ENCODE measurements at regions not wholly inside any gene's neighbourhood (a gene's known extent, or its start where the extent isn't known, plus 50 kb on each side); places are given as distances from the start of the nearest gene placed in this dataset.

- no peaks in the 10 kb centered on the region for H3K36me3 ChIP-seq (ENCODE audit: insufficient read depth)
- DNase-seq (ENCODE audit: extremely low spot score), result no peak
- 83% methylated on average over 4 of the region's 4 CpGs for WGBS
- H3K4me3 ChIP-seq (ENCODE audit: low read depth, low read length), result no peak overlapping the region
- no peak overlapping the region for H3K27ac ChIP-seq (ENCODE audit: low read depth)
- no peaks in the 10 kb centered on the region for H3K4me1 ChIP-seq (ENCODE audit: insufficient read depth)
Observed at GRCh38 chr2:67945056-67945455, 117.7 kb downstream of the C1D start.

GRCh38 chr2:67945940-67946339 is 116.9 kb downstream of the C1D start:
- Histone ChIP-seq H3K4me3 (ENCODE audit: low read depth, low read length) (no peak overlapping the region), H3K36me3 (ENCODE audit: insufficient read depth) (no peaks in the 10 kb centered on the region), H3K4me1 (ENCODE audit: insufficient read depth) (no peaks in the 10 kb centered on the region), H3K27ac (ENCODE audit: low read depth) (no peak overlapping the region)
- no peak for DNase-seq (ENCODE audit: extremely low spot score)
- 58% methylated on average over 4 of the region's 4 CpGs for WGBS

- no peak overlapping the region for H3K27ac ChIP-seq (ENCODE audit: low read depth)
- H3K36me3 ChIP-seq (ENCODE audit: insufficient read depth), result no peaks in the 10 kb centered on the region
- H3K4me3 ChIP-seq (ENCODE audit: low read depth, low read length), result no peak overlapping the region
- DNase-seq (ENCODE audit: extremely low spot score), result no peak
- H3K4me1 ChIP-seq (ENCODE audit: insufficient read depth), result no peaks in the 10 kb centered on the region
Observed at GRCh38 chr2:67948057-67948456, 114.7 kb downstream of the C1D start.

GRCh38 chr2:67948506-67948905 is 114.3 kb downstream of the C1D start:
- no peaks in the 10 kb centered on the region for H3K4me1 ChIP-seq (ENCODE audit: insufficient read depth)
- DNase-seq (ENCODE audit: extremely low spot score), result no peak
- 96% methylated on average over 4 of the region's 4 CpGs for WGBS

GRCh38 chr2:67950018-67950417 is 112.8 kb downstream of the C1D start:
- Histone ChIP-seq H3K4me3 (ENCODE audit: low read depth, low read length) (no peak overlapping the region), H3K27ac (ENCODE audit: low read depth) (no peak overlapping the region), H3K36me3 (ENCODE audit: insufficient read depth) (no peaks in the 10 kb centered on the region), H3K4me1 (ENCODE audit: insufficient read depth) (no peaks in the 10 kb centered on the region)
- DNase-seq (ENCODE audit: extremely low spot score), result no peak
- 79% methylated on average over 2 of the region's 2 CpGs for WGBS

More at GRCh38 chr2:67948506-67948905, 114.3 kb downstream of the C1D start:
- Histone ChIP-seq H3K27ac (ENCODE audit: low read depth) (no peak overlapping the region), H3K4me3 (ENCODE audit: low read depth, low read length) (no peak overlapping the region), H3K36me3 (ENCODE audit: insufficient read depth) (no peaks in the 10 kb centered on the region)

- Histone ChIP-seq H3K36me3 (ENCODE audit: insufficient read depth) (no peaks in the 10 kb centered on the region), H3K4me1 (ENCODE audit: insufficient read depth) (no peaks in the 10 kb centered on the region), H3K27ac (ENCODE audit: low read depth) (no peak overlapping the region), H3K4me3 (ENCODE audit: low read depth, low read length) (no peak overlapping the region)
- 44% methylated on average over 2 of the region's 2 CpGs for WGBS
- DNase-seq (ENCODE audit: extremely low spot score), result no peak
Observed at GRCh38 chr2:67950919-67951318, 111.9 kb downstream of the C1D start.

GRCh38 chr2:67952066-67952465 is 110.7 kb downstream of the C1D start:
- H3K4me3 ChIP-seq (ENCODE audit: low read depth, low read length), result no peak overlapping the region
- H3K27ac ChIP-seq (ENCODE audit: low read depth), result no peak overlapping the region
- WGBS, result 89% methylated on average over 4 of the region's 4 CpGs
- no peaks in the 10 kb centered on the region for H3K4me1 ChIP-seq (ENCODE audit: insufficient read depth)
- no peak for DNase-seq (ENCODE audit: extremely low spot score)
- H3K36me3 ChIP-seq (ENCODE audit: insufficient read depth), result no peaks in the 10 kb centered on the region

GRCh38 chr2:67954093-67954748 is 108.6 kb downstream of the C1D start:
- H3K36me3 ChIP-seq (ENCODE audit: insufficient read depth), result no peaks in the 10 kb centered on the region
- H3K4me3 ChIP-seq (ENCODE audit: low read depth, low read length), result no peak overlapping the region
- 66% methylated on average over 6 of the region's 6 CpGs for WGBS
- no peak overlapping the region for H3K27ac ChIP-seq (ENCODE audit: low read depth)
- no peaks in the 10 kb centered on the region for H3K4me1 ChIP-seq (ENCODE audit: insufficient read depth)
- peak; percentile 61 for DNase-seq (ENCODE audit: extremely low spot score)

GRCh38 chr2:67955748-67956603 is 106.8 kb downstream of the C1D start:
- H3K27ac ChIP-seq (ENCODE audit: low read depth), result no peak overlapping the region
- DNase-seq (ENCODE audit: extremely low spot score), result no peak
- no peak overlapping the region for H3K4me3 ChIP-seq (ENCODE audit: low read depth, low read length)
- no peaks in the 10 kb centered on the region for H3K36me3 ChIP-seq (ENCODE audit: insufficient read depth)
- H3K4me1 ChIP-seq (ENCODE audit: insufficient read depth), result no peaks in the 10 kb centered on the region
- 86% methylated on average over 7 of the region's 7 CpGs for WGBS

- H3K4me1 ChIP-seq (ENCODE audit: insufficient read depth), result no peaks in the 10 kb centered on the region
- H3K27ac ChIP-seq (ENCODE audit: low read depth), result no peak overlapping the region
- H3K4me3 ChIP-seq (ENCODE audit: low read depth, low read length), result no peak overlapping the region
- WGBS, result 85% methylated on average over 3 of the region's 3 CpGs
- no peak for DNase-seq (ENCODE audit: extremely low spot score)
- H3K36me3 ChIP-seq (ENCODE audit: insufficient read depth), result no peaks in the 10 kb centered on the region
Observed at GRCh38 chr2:67965246-67965645, 97.6 kb downstream of the C1D start.

GRCh38 chr2:67970071-67970470 is 92.7 kb downstream of the C1D start:
- H3K36me3 ChIP-seq (ENCODE audit: insufficient read depth), result no peaks in the 10 kb centered on the region
- no peaks in the 10 kb centered on the region for H3K4me1 ChIP-seq (ENCODE audit: insufficient read depth)
- H3K27ac ChIP-seq (ENCODE audit: low read depth), result no peak overlapping the region
- H3K4me3 ChIP-seq (ENCODE audit: low read depth, low read length), result no peak overlapping the region
- DNase-seq (ENCODE audit: extremely low spot score), result no peak

GRCh38 chr2:67970542-67970941 is 92.3 kb downstream of the C1D start:
- no peak for DNase-seq (ENCODE audit: extremely low spot score)
- Histone ChIP-seq H3K4me3 (ENCODE audit: low read depth, low read length) (no peak overlapping the region), H3K4me1 (ENCODE audit: insufficient read depth) (no peaks in the 10 kb centered on the region), H3K36me3 (ENCODE audit: insufficient read depth) (no peaks in the 10 kb centered on the region), H3K27ac (ENCODE audit: low read depth) (no peak overlapping the region)
- WGBS, result 95% methylated on average over 3 of the region's 3 CpGs

- Histone ChIP-seq H3K27ac (ENCODE audit: low read depth) (no peak overlapping the region), H3K4me1 (ENCODE audit: insufficient read depth) (no peaks in the 10 kb centered on the region), H3K36me3 (ENCODE audit: insufficient read depth) (no peaks in the 10 kb centered on the region), H3K4me3 (ENCODE audit: low read depth, low read length) (no peak overlapping the region)
- peak; percentile 53 for DNase-seq (ENCODE audit: extremely low spot score)
- WGBS, result 23% methylated on average over 7 of the region's 7 CpGs
Observed at GRCh38 chr2:67974559-67975430, 88.0 kb downstream of the C1D start.
